HCT116 (cell line): ENCODE measurements at regions not wholly inside any gene's neighbourhood (a gene's known extent, or its start where the extent isn't known, plus 50 kb on each side); places are given as distances from the start of the nearest gene placed in this dataset.

ENCODE experiments used
- ATAC-seq: fragments of 200-7000 bp; cut with Tn5 transposase; 2 replicates; pipeline ENCODE4 v1.9.1; 2020; ENCODE audit warnings: mild to moderate bottlenecking, moderate library complexity
- BruUV-seq: library from RNA; stranded (reverse); fragments of 400-500 nt; replicated peaks from 2 replicates; lab custom pipeline; 2021; lab: Mats Ljungman, UMichigan
- CTCF ChIA-PET: fragments of 300-600 bp; sonication (Branson Sonifier 250); formaldehyde crosslinking; loops from one replicate; lab custom pipeline; 2021; ENCODE audit warnings: antibody characterized with exemption; lab: Charles Lee
- POLR2A ChIA-PET: fragments of 300-600, 350-600 bp; sonication (Branson Sonifier 250); formaldehyde crosslinking; loops from one replicate; lab custom pipeline; 2021; ENCODE audit warnings: antibody characterized with exemption; lab: Charles Lee
- RAD21 ChIA-PET, 2 experiments: fragments of 300-600 bp; sonication (Branson Sonifier 250); formaldehyde crosslinking; loops; one replicate each; lab custom pipeline; 2023; ENCODE audit warnings: low total read pairs in 2 of 2; ENCODE audit not compliant: uncharacterized antibody in 2 of 2, unreplicated experiment in 2 of 2, low non-redundant PET in 1 of 2; lab: Charles Lee
- DNase-seq: peaks from one replicate; pipeline ENCODE4 v3.0.0-alpha.2; 2010; ENCODE audit warnings: low read depth, low spot score
- H2AFZ ChIP-seq: fragments of 200-600 bp; shearing (Covaris generic), sonication (generic); 2 replicates; pipeline ENCODE4 v1.6.1; 2017; ENCODE audit warnings: low read depth, mixed run types, mixed read lengths, antibody characterized with exemption, low read length; ENCODE audit not compliant: poor library complexity, severe bottlenecking
- H3K27ac ChIP-seq: 2 replicates; pipeline ENCODE4 v1.5.1; 2012; ENCODE audit warnings: low read depth, low read length
- H3K27me3 ChIP-seq: fragments of 200-600 bp; sonication (generic); 2 replicates; pipeline ENCODE4 v1.6.1; 2016; ENCODE audit warnings: mixed run types, low read length, mixed read lengths; ENCODE audit not compliant: insufficient read depth
- H3K36me3 ChIP-seq, 2 experiments: fragments of 200-500 bp in 1 of 2; fragments of 200-600 bp in 1 of 2; sonication (Bioruptor generic) in 1 of 2; sonication (generic) in 1 of 2; 2 replicates each; pipeline versions ENCODE4 v1.5.1 to v1.6.1; 2014 to 2016; ENCODE audit warnings: low read length in 2 of 2, inconsistent platforms in 1 of 2, mixed read lengths in 1 of 2, mixed run types in 1 of 2; ENCODE audit not compliant: insufficient read depth in 2 of 2, control insufficient read depth in 1 of 2
- H3K4me1 ChIP-seq, 2 experiments: fragments of 200-600 bp in 1 of 2; sonication (generic) in 1 of 2; 2 replicates each; pipeline versions ENCODE4 v1.5.1 to v1.6.1; 2012 to 2017; ENCODE audit warnings: low read length in 2 of 2, inconsistent platforms in 1 of 2, mild to moderate bottlenecking in 1 of 2, mixed read lengths in 1 of 2, mixed run types in 1 of 2, moderate library complexity in 1 of 2; ENCODE audit not compliant: insufficient read depth in 2 of 2, control insufficient read depth in 1 of 2
- H3K4me2 ChIP-seq: fragments of 200-600 bp; sonication (generic); 2 replicates; pipeline ENCODE4 v1.6.1; 2017; ENCODE audit warnings: mixed run types, low read length, mixed read lengths
- H3K4me3 ChIP-seq, 2 experiments: fragments of 200-600 bp in 1 of 2; sonication (generic) in 1 of 2; replicated peaks in 1 of 2; 2 replicates each; pipeline ENCODE4 v1.5.1; 2011 to 2016; ENCODE audit warnings: low read length in 2 of 2, control low read depth in 1 of 2, low read depth in 1 of 2, mild to moderate bottlenecking in 1 of 2, mixed read lengths in 1 of 2, mixed run types in 1 of 2
- H3K79me2 ChIP-seq: fragments of 200-600 bp; sonication (generic); 2 replicates; pipeline ENCODE4 v1.6.1; 2017; ENCODE audit warnings: mild to moderate bottlenecking, mixed run types, low read length, moderate library complexity, mixed read lengths; ENCODE audit not compliant: insufficient read depth
- H3K9ac ChIP-seq: fragments of 200-600 bp; sonication (generic); 2 replicates; pipeline ENCODE4 v1.6.1; 2016; ENCODE audit warnings: low read length, mixed read lengths
- H3K9me2 ChIP-seq: fragments of 200-600 bp; sonication (generic), shearing (Covaris generic); 2 replicates; pipeline ENCODE4 v1.6.1; 2017; ENCODE audit warnings: mixed run types, mild to moderate bottlenecking, moderate library complexity; ENCODE audit not compliant: insufficient read depth
- H3K9me3 ChIP-seq, 2 experiments: fragments of 200-500 bp in 1 of 2; fragments of 200-600 bp in 1 of 2; sonication (Bioruptor generic) in 1 of 2; sonication (generic) in 1 of 2; 2 replicates each; pipeline ENCODE4 v1.6.1; 2014 to 2017; ENCODE audit warnings: low read length in 2 of 2, mixed read lengths in 2 of 2, inconsistent platforms in 1 of 2, low read depth in 1 of 2, mild to moderate bottlenecking in 1 of 2, mixed run types in 1 of 2, moderate library complexity in 1 of 2; ENCODE audit not compliant: control insufficient read depth in 1 of 2, insufficient read depth in 1 of 2
- H4K20me1 ChIP-seq: fragments of 200-600 bp; sonication (generic), shearing (Covaris generic); 2 replicates; pipeline ENCODE4 v1.6.1; 2017; ENCODE audit warnings: mixed run types, mild to moderate bottlenecking, moderate library complexity; ENCODE audit not compliant: insufficient read depth
- ATF3 ChIP-seq: IDR thresholded peaks from 2 replicates; pipeline ENCODE4 v1.6.1; 2012
- EZH2 ChIP-seq: fragments of 200-600 bp; sonication (generic); IDR thresholded peaks from 2 replicates; pipeline ENCODE4 v1.6.1; 2017; ENCODE audit warnings: antibody characterized with exemption, mixed run types
- EZH2phosphoT487 ChIP-seq: fragments of 200-600 bp; IDR thresholded peaks from 2 replicates; pipeline ENCODE4 v1.6.1; 2018; ENCODE audit warnings: antibody characterized with exemption, borderline replicate concordance
- FOSL1 ChIP-seq: IDR thresholded peaks from 2 replicates; pipeline ENCODE4 v1.6.1; 2012; ENCODE audit warnings: low read depth
- REST ChIP-seq: IDR thresholded peaks from 2 replicates; pipeline ENCODE4 v1.6.1; 2012; ENCODE audit warnings: low read depth
- SIN3A ChIP-seq: IDR thresholded peaks from 2 replicates; pipeline ENCODE4 v1.6.1; 2012; ENCODE audit warnings: low read depth
- TCF7L2 ChIP-seq: IDR thresholded peaks from 2 replicates; pipeline ENCODE4 v1.7.0; 2011; ENCODE audit warnings: borderline replicate concordance, inconsistent platforms; ENCODE audit not compliant: insufficient read depth, insufficient read length; ENCODE audit errors: extremely low read depth
- ZFX ChIP-seq: fragments of 450-650 bp; IDR thresholded peaks from 2 replicates; pipeline ENCODE4 v1.6.1; 2017
- intact Hi-C: fragments of 100-400 bp; cut with micrococcal nuclease; formaldehyde crosslinking; loops from 2 replicates; pipeline ENCODE4 v1.10.0; 2022

GRCh38 chr7:98553666-98554065, 63.4 kb upstream of the NPTX2 start (continued):
- TF ChIP-seq EZH2phosphoT487 (no peak), ATF3 (no peak), ZFX (no peak), REST (no peak), FOSL1 (no peak)

- BruUV-seq: no TSS peak
- Histone ChIP-seq H3K9me2 (no peaks in the 10 kb centered on the region), H3K36me3 (no peaks in the 10 kb centered on the region), H3K4me1 (peaks cover 13 to 20% of the 10 kb centered on the region in 2 experiments), H4K20me1 (no peaks in the 10 kb centered on the region), H3K79me2 (no peaks in the 10 kb centered on the region), H3K4me3 (no peak overlapping the region), H2AFZ (no peak overlapping the region), H3K9ac (no peak overlapping the region), H3K9me3 (no peaks in the 10 kb centered on the region; a peak in 1 of 4 replicates), H3K27ac (no peak overlapping the region), H3K27me3 (peaks cover 20% of the 10 kb centered on the region; the same call in 1 of the 2 replicates), H3K4me2 (no peak overlapping the region)
- ChIA-PET POLR2A (no interaction called here), RAD21 (no interaction called here), CTCF (no interaction called here)
- ATAC-seq: no peak
- intact Hi-C loops: loop anchor here (1.0 to 10.0 kb wide), 2 partner anchors 17 to 283 kb away; no protein-coding TSS in a partner anchor
- TF ChIP-seq TCF7L2 (no peak), EZH2 (no peak), SIN3A (no peak)
- DNase-seq: no peak
Measured at GRCh38 chr7:98551611-98552273, 65.3 kb upstream of the NPTX2 start.
